Heart left ventricle (tissue), 13 donors: ENCODE measurements at regions not wholly inside any gene's neighbourhood (a gene's known extent, or its start where the extent isn't known, plus 50 kb on each side); places are given as distances from the start of the nearest gene placed in this dataset.

Experiments used
- POLR2A ChIP-seq, 2 donors: fragments of 450-650 bp; IDR thresholded peaks; one replicate each; pipeline ENCODE4 v1.6.1; 2017; ENCODE audit warnings: antibody characterized with exemption in 2 of 2, mild to moderate bottlenecking in 2 of 2, moderate library complexity in 2 of 2
- TF ChIP-seq, protein P1 (sequence below), 12 donors: fragments of 200-600 bp; sonication (generic) in 4 of 12; IDR thresholded peaks; one replicate each; pipeline versions ENCODE4 v1.5.0 to v1.8.0; 2018 to 2022; ENCODE audit warnings: antibody characterized with exemption in 12 of 12, mild to moderate bottlenecking in 5 of 12
- donor health status: ischemic (EF 13 %, LVEDD 7.1; RV severe dilation, severe dysfunction).
- donor health status: DM: no; HTN: yes; CAD: no.
- donor health status: DM: no; HTN: no; CAD: no.
- donor health status: ischemic (EF 25% LVEDD 6.9; RV normal size, moderate dysfunction).
- donor health status: ischemic (EF 25% LVEDD 5.7; RV mildly dilated, moderate dysfunction).
- donor health status: ischemic (EF 35%, LVEDD 5.7; RV mildly dilated, moderate dysfunction).
- donor health status: nonischemic (EF 11% LVEDD 7.7; RV severe dilation, severe dysfunction).
- donor health status: DM: yes; HTN: yes; CAD: no.
- donor health status: PGD.
- donor health status: ischemic (EF 29% LVEDD 5.4; RV normal size, mild dysfunction).
- donor health status: nonischemic (EF 23%, LVEDD 6.1; RV moderate dilation, normal function).

DNA sequence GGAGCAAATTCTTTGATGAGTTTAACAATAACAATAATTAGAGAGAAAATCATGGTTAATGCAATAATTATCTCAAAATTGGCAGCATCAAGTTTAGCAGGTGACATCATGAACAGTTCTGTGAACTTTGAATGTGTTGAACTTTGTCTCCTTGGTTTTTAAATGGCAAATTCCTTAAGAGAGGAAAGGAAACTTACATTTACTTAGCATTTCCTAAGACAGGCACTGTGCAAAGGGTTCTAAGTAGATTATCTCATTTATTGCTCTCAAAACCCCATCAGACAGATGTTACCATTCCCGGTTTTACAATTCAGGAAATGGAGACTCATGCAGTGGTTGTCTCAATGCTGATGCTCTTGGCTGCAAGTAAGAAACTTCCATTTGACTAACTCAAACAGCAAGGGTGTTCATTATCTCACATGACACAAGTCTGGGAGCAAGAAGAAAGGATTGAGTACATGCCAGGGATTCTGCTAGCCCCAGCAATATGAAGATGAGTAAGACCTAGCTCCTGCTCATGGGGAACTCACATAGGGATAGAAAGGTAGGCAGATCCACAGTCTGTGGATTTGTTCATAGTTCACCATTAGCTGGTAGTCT, 81.3 kb upstream of the ITGA6 start:
- TF ChIP-seq, protein P1, sequence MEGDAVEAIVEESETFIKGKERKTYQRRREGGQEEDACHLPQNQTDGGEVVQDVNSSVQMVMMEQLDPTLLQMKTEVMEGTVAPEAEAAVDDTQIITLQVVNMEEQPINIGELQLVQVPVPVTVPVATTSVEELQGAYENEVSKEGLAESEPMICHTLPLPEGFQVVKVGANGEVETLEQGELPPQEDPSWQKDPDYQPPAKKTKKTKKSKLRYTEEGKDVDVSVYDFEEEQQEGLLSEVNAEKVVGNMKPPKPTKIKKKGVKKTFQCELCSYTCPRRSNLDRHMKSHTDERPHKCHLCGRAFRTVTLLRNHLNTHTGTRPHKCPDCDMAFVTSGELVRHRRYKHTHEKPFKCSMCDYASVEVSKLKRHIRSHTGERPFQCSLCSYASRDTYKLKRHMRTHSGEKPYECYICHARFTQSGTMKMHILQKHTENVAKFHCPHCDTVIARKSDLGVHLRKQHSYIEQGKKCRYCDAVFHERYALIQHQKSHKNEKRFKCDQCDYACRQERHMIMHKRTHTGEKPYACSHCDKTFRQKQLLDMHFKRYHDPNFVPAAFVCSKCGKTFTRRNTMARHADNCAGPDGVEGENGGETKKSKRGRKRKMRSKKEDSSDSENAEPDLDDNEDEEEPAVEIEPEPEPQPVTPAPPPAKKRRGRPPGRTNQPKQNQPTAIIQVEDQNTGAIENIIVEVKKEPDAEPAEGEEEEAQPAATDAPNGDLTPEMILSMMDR (IDR thresholded peaks at IDR 0.05), result no peak
- TF ChIP-seq POLR2A (IDR thresholded peaks at IDR 0.05), result no peak
